SK-N-SH (cell line): ENCODE measurements at regions not wholly inside any gene's neighbourhood (a gene's known extent, or its start where the extent isn't known, plus 50 kb on each side); places are given as distances from the start of the nearest gene placed in this dataset.

ENCODE experiments used
- CTCF ChIP-seq: fragments of 200-600 bp; sonication (generic); IDR thresholded peaks from 2 replicates; pipeline ENCODE4 v1.6.1; 2017; ENCODE audit warnings: antibody characterized with exemption, mild to moderate bottlenecking, moderate library complexity
- EP300 ChIP-seq, 2 experiments: IDR thresholded peaks; 2 replicates each; pipeline versions ENCODE4 v1.4.0 to v1.6.1; 2012; ENCODE audit warnings: borderline replicate concordance in 1 of 2, low read depth in 1 of 2, low read length in 1 of 2
- EZH2phosphoT487 ChIP-seq: fragments of 200-600 bp; sonication (generic); IDR thresholded peaks from 2 replicates; pipeline ENCODE4 v1.6.1; 2017; ENCODE audit warnings: low read depth, mixed run types, mild to moderate bottlenecking, antibody characterized with exemption, moderate library complexity, borderline replicate concordance
- GABPA ChIP-seq: IDR thresholded peaks from 2 replicates; pipeline ENCODE4 v1.4.0; 2012; ENCODE audit warnings: low read depth, mild to moderate bottlenecking
- MAX ChIP-seq: IDR thresholded peaks from 2 replicates; pipeline ENCODE4 v1.4.0; 2012; ENCODE audit warnings: low read depth
- MEF2A ChIP-seq: IDR thresholded peaks from 2 replicates; pipeline ENCODE4 v1.4.0; 2012; ENCODE audit warnings: low read depth, borderline replicate concordance
- MXI1 ChIP-seq: IDR thresholded peaks from 2 replicates; pipeline ENCODE4 v1.6.1; 2012; ENCODE audit warnings: mild to moderate bottlenecking, low read depth, low read length, improper control_type of control experiment
- POLR2AphosphoS5 ChIP-seq: IDR thresholded peaks from 2 replicates; pipeline ENCODE4 v1.6.1; 2012; ENCODE audit warnings: low read depth, low read length
- REST ChIP-seq: IDR thresholded peaks from 2 replicates; pipeline ENCODE4 v1.6.1; 2012; ENCODE audit warnings: mild to moderate bottlenecking, low read depth, low read length, moderate library complexity
- TAF1 ChIP-seq: IDR thresholded peaks from 2 replicates; pipeline ENCODE4 v1.6.1; 2012; ENCODE audit warnings: low read depth, mild to moderate bottlenecking, low read length, moderate library complexity, borderline replicate concordance
- TEAD4 ChIP-seq: IDR thresholded peaks from 2 replicates; pipeline ENCODE4 v1.4.0; 2012; ENCODE audit warnings: mild to moderate bottlenecking, borderline replicate concordance; ENCODE audit not compliant: insufficient read depth
- USF2 ChIP-seq: fragments of 150-350 bp; IDR thresholded peaks from 2 replicates; pipeline ENCODE4 v1.6.1; 2017; ENCODE audit warnings: antibody characterized with exemption, low read length, low read depth, borderline replicate concordance
- ZBTB33 ChIP-seq: IDR thresholded peaks from 2 replicates; pipeline ENCODE4 v1.4.0; 2012; ENCODE audit warnings: low read depth, borderline replicate concordance

- TF ChIP-seq USF2 (no peak), TAF1 (no peak), CTCF (no peak), MEF2A (no peak), GABPA (no peak), EZH2phosphoT487 (no peak), MXI1 (no peak), TEAD4 (no peak), POLR2AphosphoS5 (no peak), EP300 (IDR thresholded peaks at IDR 0.05; ENCODE audit: borderline replicate concordance in 1 of 2, low read depth in 1 of 2, low read length in 1 of 2) (no peak), MAX (no peak), ZBTB33 (no peak), REST (no peak)
These were observed 830.4 kb upstream of the ZNF608 start for GRCh38 chr5:125576822-125577221.
